WTC11 (cell line): ENCODE measurements at regions not wholly inside any gene's neighbourhood (a gene's known extent, or its start where the extent isn't known, plus 50 kb on each side); places are given as distances from the start of the nearest gene placed in this dataset.

ENCODE experiments used
- ATAC-seq: fragments of 200-7000 bp; cut with Tn5 transposase; 2 replicates; pipeline ENCODE4 v1.10.0; 2021; ENCODE audit warnings: mild to moderate bottlenecking, moderate library complexity
- CTCF ChIA-PET: fragments of 300-600 bp; sonication (Branson Sonifier 250); formaldehyde crosslinking; loops from one replicate; lab custom pipeline; 2021; ENCODE audit warnings: antibody characterized with exemption; lab: Charles Lee
- POLR2A ChIA-PET: fragments of 350-600 bp; sonication (Branson Sonifier 250); formaldehyde crosslinking; loops from one replicate; lab custom pipeline; 2021; ENCODE audit warnings: antibody characterized with exemption; lab: Charles Lee
- DNase-seq: peaks from one replicate; pipeline ENCODE4 v3.0.0; 2021; ENCODE audit warnings: low spot score
- H3K27ac Mint-ChIP-seq: 2 replicates; pipeline ENCODE4 v1.8.0; 2021; ENCODE audit warnings: mixed read lengths
- H3K27me3 Mint-ChIP-seq: 2 replicates; pipeline ENCODE4 v1.8.0; 2021; ENCODE audit warnings: low read depth, mild to moderate bottlenecking, moderate library complexity, mixed read lengths
- H3K36me3 Mint-ChIP-seq: 2 replicates; pipeline ENCODE4 v1.8.0; 2021; ENCODE audit warnings: mixed read lengths
- H3K4me1 Mint-ChIP-seq: 2 replicates; pipeline ENCODE4 v1.8.0; 2022; ENCODE audit warnings: mixed read lengths
- H3K4me3 Mint-ChIP-seq: 2 replicates; pipeline ENCODE4 v1.8.0; 2021; ENCODE audit warnings: mild to moderate bottlenecking, moderate library complexity, mixed read lengths
- H3K9me3 Mint-ChIP-seq: 2 replicates; pipeline ENCODE4 v1.8.0; 2021; ENCODE audit warnings: mixed read lengths
- ATF1 ChIP-seq: sonication (generic); formaldehyde crosslinking; IDR thresholded peaks from 2 replicates; pipeline ENCODE4 v1.8.1; 2023; ENCODE audit warnings: mild to moderate bottlenecking, moderate library complexity, missing genetic modification reagents
- CREM ChIP-seq: sonication (generic); formaldehyde crosslinking; IDR thresholded peaks from 2 replicates; pipeline ENCODE4 v1.8.1; 2022; ENCODE audit warnings: mild to moderate bottlenecking, missing genetic modification reagents, moderate library complexity
- EMX1 ChIP-seq: fragments of 250-450 bp; sonication (Bioruptor Pico); IDR thresholded peaks from 2 replicates; pipeline ENCODE4 v1.8.0; 2021; ENCODE audit warnings: mild to moderate bottlenecking
- ESRRA ChIP-seq: sonication (generic); formaldehyde crosslinking; IDR thresholded peaks from 2 replicates; pipeline ENCODE4 v1.8.1; 2022; ENCODE audit warnings: mild to moderate bottlenecking, missing genetic modification reagents, borderline replicate concordance
- ETV6 ChIP-seq: sonication (generic); formaldehyde crosslinking; IDR thresholded peaks from 2 replicates; pipeline ENCODE4 v1.8.1; 2022; ENCODE audit warnings: mild to moderate bottlenecking, missing genetic modification reagents
- FOXP1 ChIP-seq: sonication (generic); formaldehyde crosslinking; IDR thresholded peaks from 2 replicates; pipeline ENCODE4 v1.8.0; 2022; ENCODE audit warnings: missing genetic modification reagents, mild to moderate bottlenecking, moderate library complexity, borderline replicate concordance
- GRHL2 ChIP-seq: fragments of 250-450 bp; sonication (Bioruptor Pico); IDR thresholded peaks from 2 replicates; pipeline ENCODE4 v1.8.0; 2022; ENCODE audit warnings: mild to moderate bottlenecking, moderate library complexity; ENCODE audit not compliant: insufficient replicate concordance, severe bottlenecking
- IRF1 ChIP-seq: sonication (generic); formaldehyde crosslinking; IDR thresholded peaks from 2 replicates; pipeline ENCODE4 v1.8.0; 2023; ENCODE audit warnings: missing genetic modification reagents
- IRF2 ChIP-seq: sonication (generic); formaldehyde crosslinking; IDR thresholded peaks from 2 replicates; pipeline ENCODE4 v1.8.0; 2022; ENCODE audit warnings: low read depth, missing genetic modification reagents, borderline replicate concordance
- JUN ChIP-seq: sonication (generic); formaldehyde crosslinking; IDR thresholded peaks from 2 replicates; pipeline ENCODE4 v1.8.0; 2023; ENCODE audit warnings: mild to moderate bottlenecking, missing genetic modification reagents
- KAT7 ChIP-seq: sonication (generic); formaldehyde crosslinking; IDR thresholded peaks from 2 replicates; pipeline ENCODE4 v1.8.1; 2023; ENCODE audit warnings: missing genetic modification reagents, mild to moderate bottlenecking, borderline replicate concordance
- NFE2L1 ChIP-seq: sonication (generic); formaldehyde crosslinking; IDR thresholded peaks from 2 replicates; pipeline ENCODE4 v1.8.1; 2023; ENCODE audit warnings: missing genetic modification reagents
- NFYB ChIP-seq: sonication (generic); formaldehyde crosslinking; conservative IDR thresholded peaks from 2 replicates; pipeline ENCODE4 v1.8.0; 2022; ENCODE audit warnings: low read depth, missing genetic modification reagents
- SMAD4 ChIP-seq: sonication (generic); formaldehyde crosslinking; IDR thresholded peaks from 2 replicates; pipeline ENCODE4 v1.8.0; 2022; ENCODE audit warnings: mild to moderate bottlenecking, missing genetic modification reagents
- TCF7 ChIP-seq: sonication (generic); formaldehyde crosslinking; IDR thresholded peaks from 2 replicates; pipeline ENCODE4 v1.8.0; 2022; ENCODE audit warnings: mild to moderate bottlenecking, low read depth, missing genetic modification reagents, moderate library complexity
- TEAD4 ChIP-seq: sonication (generic); formaldehyde crosslinking; IDR thresholded peaks from 2 replicates; pipeline ENCODE4 v1.8.0; 2022; ENCODE audit warnings: mild to moderate bottlenecking, missing genetic modification reagents
- ZBTB21 ChIP-seq: sonication (generic); formaldehyde crosslinking; IDR thresholded peaks from 2 replicates; pipeline ENCODE4 v1.8.1; 2023; ENCODE audit warnings: mild to moderate bottlenecking, missing genetic modification reagents, borderline replicate concordance
- ZMAT4 ChIP-seq: fragments of 250-450 bp; sonication (Bioruptor Pico); IDR thresholded peaks from 2 replicates; pipeline ENCODE4 v1.9.0; 2021; ENCODE audit warnings: mild to moderate bottlenecking
- ZNF219 ChIP-seq: sonication (generic); formaldehyde crosslinking; IDR thresholded peaks from 2 replicates; pipeline ENCODE4 v1.8.0; 2023; ENCODE audit warnings: missing genetic modification reagents, mild to moderate bottlenecking, borderline replicate concordance
- ZNF232 ChIP-seq: sonication (generic); formaldehyde crosslinking; IDR thresholded peaks from 2 replicates; pipeline ENCODE4 v1.8.0; 2022; ENCODE audit warnings: mild to moderate bottlenecking, missing genetic modification reagents
- ZNF263 ChIP-seq: sonication (generic); formaldehyde crosslinking; IDR thresholded peaks from 2 replicates; pipeline ENCODE4 v1.8.1; 2022; ENCODE audit warnings: low read depth, mild to moderate bottlenecking, moderate library complexity, missing genetic modification reagents
- ZNF416 ChIP-seq: fragments of 250-450 bp; sonication (Bioruptor Pico); IDR thresholded peaks from 2 replicates; pipeline ENCODE4 v1.9.0; 2021; ENCODE audit warnings: mild to moderate bottlenecking, inconsistent platforms
- ZNF423 ChIP-seq: fragments of 250-450 bp; sonication (Bioruptor Pico); IDR thresholded peaks from 2 replicates; pipeline ENCODE4 v2.1.2; 2022; ENCODE audit warnings: mild to moderate bottlenecking, moderate library complexity
- ZNF671 ChIP-seq: fragments of 250-450 bp; sonication (Bioruptor Pico); IDR thresholded peaks from 2 replicates; pipeline ENCODE4 v1.8.0; 2021; ENCODE audit warnings: mild to moderate bottlenecking
- TF ChIP-seq, protein P1 (sequence below): sonication (generic); formaldehyde crosslinking; IDR thresholded peaks from 2 replicates; pipeline ENCODE4 v1.8.1; 2022; ENCODE audit warnings: low read depth, mild to moderate bottlenecking, moderate library complexity, missing genetic modification reagents, borderline replicate concordance
- TF ChIP-seq, protein P2 (sequence below): sonication (generic); formaldehyde crosslinking; IDR thresholded peaks from 2 replicates; pipeline ENCODE4 v1.8.0; 2022; ENCODE audit warnings: mild to moderate bottlenecking, missing genetic modification reagents
- TF ChIP-seq, protein P3 (sequence below): fragments of 200-600 bp; IDR thresholded peaks from 2 replicates; pipeline ENCODE4 v1.8.0; 2022; ENCODE audit warnings: antibody characterized with exemption
- TF ChIP-seq, protein P4 (sequence below): sonication (generic); formaldehyde crosslinking; IDR thresholded peaks from 2 replicates; pipeline ENCODE4 v1.8.1; 2023; ENCODE audit warnings: mild to moderate bottlenecking, missing genetic modification reagents
- TF ChIP-seq, protein P5 (sequence below): sonication (generic); formaldehyde crosslinking; IDR thresholded peaks from 2 replicates; pipeline ENCODE4 v1.8.1; 2023; ENCODE audit warnings: mild to moderate bottlenecking, moderate library complexity, missing genetic modification reagents

GRCh38 chr10:118237930-118238329 lies 104.2 kb downstream of the FAM204A start:
- Mint-ChIP-seq H3K4me1 (no peaks in the 10 kb centered on the region), H3K27me3 (peaks cover 22% of the 10 kb centered on the region), H3K36me3 (no peaks in the 10 kb centered on the region), H3K27ac (no peak overlapping the region), H3K9me3 (peaks cover 7% of the 10 kb centered on the region), H3K4me3 (no peak overlapping the region)
- ChIA-PET CTCF (interaction anchor here (0.9 kb wide), 1 partner anchor 701 kb away, joined by 3 read pairs; no protein-coding TSS in a partner anchor), POLR2A (no interaction called here)
- TF ChIP-seq, protein P1, sequence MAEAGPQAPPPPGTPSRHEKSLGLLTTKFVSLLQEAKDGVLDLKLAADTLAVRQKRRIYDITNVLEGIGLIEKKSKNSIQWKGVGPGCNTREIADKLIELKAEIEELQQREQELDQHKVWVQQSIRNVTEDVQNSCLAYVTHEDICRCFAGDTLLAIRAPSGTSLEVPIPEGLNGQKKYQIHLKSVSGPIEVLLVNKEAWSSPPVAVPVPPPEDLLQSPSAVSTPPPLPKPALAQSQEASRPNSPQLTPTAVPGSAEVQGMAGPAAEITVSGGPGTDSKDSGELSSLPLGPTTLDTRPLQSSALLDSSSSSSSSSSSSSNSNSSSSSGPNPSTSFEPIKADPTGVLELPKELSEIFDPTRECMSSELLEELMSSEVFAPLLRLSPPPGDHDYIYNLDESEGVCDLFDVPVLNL: no peak
- TF ChIP-seq, protein P2, sequence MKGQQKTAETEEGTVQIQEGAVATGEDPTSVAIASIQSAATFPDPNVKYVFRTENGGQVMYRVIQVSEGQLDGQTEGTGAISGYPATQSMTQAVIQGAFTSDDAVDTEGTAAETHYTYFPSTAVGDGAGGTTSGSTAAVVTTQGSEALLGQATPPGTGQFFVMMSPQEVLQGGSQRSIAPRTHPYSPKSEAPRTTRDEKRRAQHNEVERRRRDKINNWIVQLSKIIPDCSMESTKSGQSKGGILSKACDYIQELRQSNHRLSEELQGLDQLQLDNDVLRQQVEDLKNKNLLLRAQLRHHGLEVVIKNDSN (CRISPR knock-in tag): no peak
- TF ChIP-seq ZNF219 (CRISPR knock-in tag): no peak
- TF ChIP-seq IRF1: no peak
- TF ChIP-seq CREM (CRISPR knock-in tag): no peak
- TF ChIP-seq KAT7 (CRISPR knock-in tag): no peak
- no peak for TF ChIP-seq TCF7
- no peak for TF ChIP-seq EMX1 (CRISPR knock-in tag)
- no peak for TF ChIP-seq ETV6 (CRISPR knock-in tag)
- TF ChIP-seq, protein P3, sequence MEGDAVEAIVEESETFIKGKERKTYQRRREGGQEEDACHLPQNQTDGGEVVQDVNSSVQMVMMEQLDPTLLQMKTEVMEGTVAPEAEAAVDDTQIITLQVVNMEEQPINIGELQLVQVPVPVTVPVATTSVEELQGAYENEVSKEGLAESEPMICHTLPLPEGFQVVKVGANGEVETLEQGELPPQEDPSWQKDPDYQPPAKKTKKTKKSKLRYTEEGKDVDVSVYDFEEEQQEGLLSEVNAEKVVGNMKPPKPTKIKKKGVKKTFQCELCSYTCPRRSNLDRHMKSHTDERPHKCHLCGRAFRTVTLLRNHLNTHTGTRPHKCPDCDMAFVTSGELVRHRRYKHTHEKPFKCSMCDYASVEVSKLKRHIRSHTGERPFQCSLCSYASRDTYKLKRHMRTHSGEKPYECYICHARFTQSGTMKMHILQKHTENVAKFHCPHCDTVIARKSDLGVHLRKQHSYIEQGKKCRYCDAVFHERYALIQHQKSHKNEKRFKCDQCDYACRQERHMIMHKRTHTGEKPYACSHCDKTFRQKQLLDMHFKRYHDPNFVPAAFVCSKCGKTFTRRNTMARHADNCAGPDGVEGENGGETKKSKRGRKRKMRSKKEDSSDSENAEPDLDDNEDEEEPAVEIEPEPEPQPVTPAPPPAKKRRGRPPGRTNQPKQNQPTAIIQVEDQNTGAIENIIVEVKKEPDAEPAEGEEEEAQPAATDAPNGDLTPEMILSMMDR: no peak
- TF ChIP-seq ESRRA (CRISPR knock-in tag): no peak
- no peak for TF ChIP-seq NFE2L1 (CRISPR knock-in tag)
- no peak for TF ChIP-seq SMAD4 (CRISPR knock-in tag)
- no peak for TF ChIP-seq ZNF232 (CRISPR knock-in tag)
- no peak for TF ChIP-seq ZBTB21 (CRISPR knock-in tag)
- DNase-seq: no peak
- no peak for ATAC-seq

DNA sequence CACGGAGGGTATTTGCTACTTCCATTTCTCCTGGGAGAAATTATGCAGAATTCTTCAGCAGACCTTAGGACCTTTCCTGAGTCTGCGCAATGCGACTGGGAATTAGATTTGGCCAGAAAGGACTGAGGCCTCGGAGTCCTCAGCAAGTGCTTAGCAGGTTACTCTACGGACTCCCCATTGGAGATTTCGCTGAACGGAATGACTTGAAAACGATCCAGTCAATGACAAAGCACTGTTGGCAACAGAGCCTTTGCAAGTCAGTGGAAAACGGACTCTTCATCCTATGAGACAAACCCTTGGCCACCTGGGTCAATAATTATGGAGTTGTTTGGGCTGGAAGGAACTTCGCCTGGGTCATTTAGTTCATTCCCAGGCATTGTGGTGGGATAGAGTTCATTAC lies 107.4 kb downstream of the FAM204A start:
- H3K4me1 Mint-ChIP-seq: no peaks in the 10 kb centered on the region
- ChIA-PET POLR2A (no interaction called here), CTCF (no interaction called here)
- peaks cover 7% of the 10 kb centered on the region for H3K9me3 Mint-ChIP-seq
- H3K27ac Mint-ChIP-seq: no peak overlapping the region
- no peak for DNase-seq
- H3K27me3 Mint-ChIP-seq: peaks cover 5% of the 10 kb centered on the region; the same call in 1 of the 2 replicates
- ATAC-seq: no peak
- no peak for TF ChIP-seq ZNF671 (CRISPR knock-in tag)
- no peak for TF ChIP-seq IRF2 (CRISPR knock-in tag)
- no peak for TF ChIP-seq ZNF416 (CRISPR knock-in tag)
- no peak for TF ChIP-seq TEAD4 (CRISPR knock-in tag)
- TF ChIP-seq, protein P4, sequence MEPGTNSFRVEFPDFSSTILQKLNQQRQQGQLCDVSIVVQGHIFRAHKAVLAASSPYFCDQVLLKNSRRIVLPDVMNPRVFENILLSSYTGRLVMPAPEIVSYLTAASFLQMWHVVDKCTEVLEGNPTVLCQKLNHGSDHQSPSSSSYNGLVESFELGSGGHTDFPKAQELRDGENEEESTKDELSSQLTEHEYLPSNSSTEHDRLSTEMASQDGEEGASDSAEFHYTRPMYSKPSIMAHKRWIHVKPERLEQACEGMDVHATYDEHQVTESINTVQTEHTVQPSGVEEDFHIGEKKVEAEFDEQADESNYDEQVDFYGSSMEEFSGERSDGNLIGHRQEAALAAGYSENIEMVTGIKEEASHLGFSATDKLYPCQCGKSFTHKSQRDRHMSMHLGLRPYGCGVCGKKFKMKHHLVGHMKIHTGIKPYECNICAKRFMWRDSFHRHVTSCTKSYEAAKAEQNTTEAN (CRISPR knock-in tag): no peak
- TF ChIP-seq ZNF263: no peak
- no peak for TF ChIP-seq ZBTB21 (CRISPR knock-in tag)
- no peak for TF ChIP-seq ZNF232 (CRISPR knock-in tag)
- no peak for TF ChIP-seq ATF1 (CRISPR knock-in tag)
- no peak for TF ChIP-seq ZNF423 (CRISPR knock-in tag)
- no peak for TF ChIP-seq GRHL2 (CRISPR knock-in tag)
- TF ChIP-seq JUN (CRISPR knock-in tag): no peak
- no peak for TF ChIP-seq NFYB (CRISPR knock-in tag)
- TF ChIP-seq, protein P5, sequence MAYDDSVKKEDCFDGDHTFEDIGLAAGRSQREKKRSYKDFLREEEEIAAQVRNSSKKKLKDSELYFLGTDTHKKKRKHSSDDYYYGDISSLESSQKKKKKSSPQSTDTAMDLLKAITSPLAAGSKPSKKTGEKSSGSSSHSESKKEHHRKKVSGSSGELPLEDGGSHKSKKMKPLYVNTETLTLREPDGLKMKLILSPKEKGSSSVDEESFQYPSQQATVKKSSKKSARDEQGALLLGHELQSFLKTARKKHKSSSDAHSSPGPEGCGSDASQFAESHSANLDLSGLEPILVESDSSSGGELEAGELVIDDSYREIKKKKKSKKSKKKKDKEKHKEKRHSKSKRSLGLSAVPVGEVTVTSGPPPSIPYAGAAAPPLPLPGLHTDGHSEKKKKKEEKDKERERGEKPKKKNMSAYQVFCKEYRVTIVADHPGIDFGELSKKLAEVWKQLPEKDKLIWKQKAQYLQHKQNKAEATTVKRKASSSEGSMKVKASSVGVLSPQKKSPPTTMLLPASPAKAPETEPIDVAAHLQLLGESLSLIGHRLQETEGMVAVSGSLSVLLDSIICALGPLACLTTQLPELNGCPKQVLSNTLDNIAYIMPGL: no peak
- TF ChIP-seq IRF1: no peak
- no peak for TF ChIP-seq ZMAT4
- no peak for TF ChIP-seq FOXP1 (CRISPR knock-in tag)
- H3K4me3 Mint-ChIP-seq: no peak overlapping the region
- H3K36me3 Mint-ChIP-seq: no peaks in the 10 kb centered on the region
